ENCODE measurements at regions not wholly inside any gene's neighbourhood (a gene's known extent, or its start where the extent isn't known, plus 50 kb on each side); places are given as distances from the start of the nearest gene placed in this dataset.

DNA sequence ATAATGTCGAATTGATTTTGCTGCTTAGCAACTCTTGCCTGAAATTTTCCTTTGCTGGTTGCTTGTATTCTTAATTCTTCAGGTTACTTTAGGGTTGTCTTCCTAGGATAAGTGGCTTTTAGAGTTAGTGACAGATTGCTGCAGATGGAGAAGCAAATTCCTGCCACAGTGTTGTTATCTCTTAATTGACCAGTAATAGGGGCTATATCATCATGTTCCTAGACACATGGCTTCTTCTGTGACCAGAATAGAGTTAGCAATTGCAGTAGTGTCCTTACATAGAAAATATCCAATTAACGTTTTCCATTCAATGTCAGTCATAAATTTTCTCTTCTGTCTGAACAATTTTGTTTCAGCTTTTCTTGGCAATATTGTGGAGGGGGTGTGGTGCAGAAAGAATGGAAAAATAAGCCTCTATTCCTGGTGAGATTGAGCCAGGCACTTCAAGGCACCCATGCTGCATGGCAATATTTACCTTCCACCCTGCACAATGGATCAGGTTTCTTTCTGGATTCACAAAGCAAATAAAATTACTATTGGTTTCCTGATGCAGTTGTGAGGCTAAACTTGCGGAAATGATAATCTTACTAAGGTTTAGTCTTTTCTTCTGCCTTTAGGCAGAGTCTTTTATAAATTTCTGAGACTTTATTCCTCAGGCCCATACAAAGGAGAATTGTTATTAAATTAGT lies 1481.5 kb downstream of the EFNA5 start:
- DNase-seq (ENCODE audit: low spot score), result no peak
- H3K9me3 ChIP-seq (ENCODE audit: control insufficient read depth in 4 of 4, low read length in 3 of 4), result no peaks in the 10 kb centered on the region
- no peaks in the 10 kb centered on the region for H3K27me3 ChIP-seq (ENCODE audit: control insufficient read depth in 4 of 4, insufficient read depth in 4 of 4, low read length in 3 of 4)
- H3K4me1 ChIP-seq (ENCODE audit: control insufficient read depth in 4 of 4, insufficient read depth in 4 of 4, low read length in 3 of 4), result no peaks in the 10 kb centered on the region
- H3K9ac ChIP-seq (ENCODE audit: low read depth in 1 of 2, low read length in 2 of 2), result no peak overlapping the region
- H3K36me3 ChIP-seq (ENCODE audit: control insufficient read depth in 4 of 4, insufficient read depth in 3 of 4, low read depth in 1 of 4, low read length in 3 of 4), result no peaks in the 10 kb centered on the region
- no peak for TF ChIP-seq FOXA2 (IDR thresholded peaks at IDR 0.05)
- no peak for TF ChIP-seq RAD21 (IDR thresholded peaks at IDR 0.05)
- no peak for TF ChIP-seq JUND (IDR thresholded peaks at IDR 0.05)
- TF ChIP-seq HNF4A (conservative IDR thresholded peaks at IDR 0.05), result no peak
- no peak for TF ChIP-seq EGR1 (IDR thresholded peaks at IDR 0.05; ENCODE audit: low read depth in 2 of 2)
- no peak for TF ChIP-seq YY1 (IDR thresholded peaks at IDR 0.05)
- no peak for TF ChIP-seq REST (IDR thresholded peaks at IDR 0.05)
- TF ChIP-seq, protein P1, sequence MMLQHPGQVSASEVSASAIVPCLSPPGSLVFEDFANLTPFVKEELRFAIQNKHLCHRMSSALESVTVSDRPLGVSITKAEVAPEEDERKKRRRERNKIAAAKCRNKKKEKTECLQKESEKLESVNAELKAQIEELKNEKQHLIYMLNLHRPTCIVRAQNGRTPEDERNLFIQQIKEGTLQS (IDR thresholded peaks at IDR 0.05), result no peak
- TF ChIP-seq CTCF (IDR thresholded peaks at IDR 0.05; ENCODE audit: low read depth, low read length, missing input control), result no peak
- no peak for TF ChIP-seq GABPA (IDR thresholded peaks at IDR 0.05 in 1 of 2, conservative IDR thresholded peaks at IDR 0.05 in 1 of 2)
- no peak for TF ChIP-seq FOXA1 (IDR thresholded peaks at IDR 0.05)
- TF ChIP-seq TAF1 (conservative IDR thresholded peaks at IDR 0.05), result no peak
- 66% methylated on average over 3 of the region's 3 CpGs for WGBS
- no peak overlapping the region for H3K27ac ChIP-seq (ENCODE audit: low read depth in 1 of 2, low read length in 2 of 2)
- no peak overlapping the region for H3K4me3 ChIP-seq (ENCODE audit: low read depth in 1 of 3, low read length in 3 of 3)

- H3K27ac ChIP-seq (ENCODE audit: low read depth in 1 of 2, low read length in 2 of 2), result no peak overlapping the region
- H3K4me1 ChIP-seq (ENCODE audit: control insufficient read depth in 4 of 4, insufficient read depth in 4 of 4, low read length in 3 of 4), result no peaks in the 10 kb centered on the region
- H3K9ac ChIP-seq (ENCODE audit: low read depth in 1 of 2, low read length in 2 of 2), result no peak overlapping the region
- 73% methylated on average over 3 of the region's 3 CpGs for WGBS
- no peak overlapping the region for H3K4me3 ChIP-seq (ENCODE audit: low read depth in 1 of 3, low read length in 3 of 3)
- H3K27me3 ChIP-seq (ENCODE audit: control insufficient read depth in 4 of 4, insufficient read depth in 4 of 4, low read length in 3 of 4), result no peaks in the 10 kb centered on the region
- DNase-seq (ENCODE audit: low spot score), result no peak
- no peaks in the 10 kb centered on the region for H3K9me3 ChIP-seq (ENCODE audit: control insufficient read depth in 4 of 4, low read length in 3 of 4)
- no peaks in the 10 kb centered on the region for H3K36me3 ChIP-seq (ENCODE audit: control insufficient read depth in 4 of 4, insufficient read depth in 3 of 4, low read depth in 1 of 4, low read length in 3 of 4)
- TF ChIP-seq, protein P1 (IDR thresholded peaks at IDR 0.05), result no peak
- TF ChIP-seq REST (IDR thresholded peaks at IDR 0.05) (no peak), HNF4G (IDR thresholded peaks at IDR 0.05) (no peak), JUND (IDR thresholded peaks at IDR 0.05) (no peak), RAD21 (IDR thresholded peaks at IDR 0.05) (no peak), CTCF (IDR thresholded peaks at IDR 0.05; ENCODE audit: low read depth, low read length, missing input control) (no peak), FOXA2 (IDR thresholded peaks at IDR 0.05) (no peak), TAF1 (conservative IDR thresholded peaks at IDR 0.05) (no peak), RXRA (IDR thresholded peaks at IDR 0.05) (no peak), HNF4A (conservative IDR thresholded peaks at IDR 0.05) (no peak), YY1 (IDR thresholded peaks at IDR 0.05) (no peak), SP1 (IDR thresholded peaks at IDR 0.05) (no peak)
- TF ChIP-seq, protein P2, sequence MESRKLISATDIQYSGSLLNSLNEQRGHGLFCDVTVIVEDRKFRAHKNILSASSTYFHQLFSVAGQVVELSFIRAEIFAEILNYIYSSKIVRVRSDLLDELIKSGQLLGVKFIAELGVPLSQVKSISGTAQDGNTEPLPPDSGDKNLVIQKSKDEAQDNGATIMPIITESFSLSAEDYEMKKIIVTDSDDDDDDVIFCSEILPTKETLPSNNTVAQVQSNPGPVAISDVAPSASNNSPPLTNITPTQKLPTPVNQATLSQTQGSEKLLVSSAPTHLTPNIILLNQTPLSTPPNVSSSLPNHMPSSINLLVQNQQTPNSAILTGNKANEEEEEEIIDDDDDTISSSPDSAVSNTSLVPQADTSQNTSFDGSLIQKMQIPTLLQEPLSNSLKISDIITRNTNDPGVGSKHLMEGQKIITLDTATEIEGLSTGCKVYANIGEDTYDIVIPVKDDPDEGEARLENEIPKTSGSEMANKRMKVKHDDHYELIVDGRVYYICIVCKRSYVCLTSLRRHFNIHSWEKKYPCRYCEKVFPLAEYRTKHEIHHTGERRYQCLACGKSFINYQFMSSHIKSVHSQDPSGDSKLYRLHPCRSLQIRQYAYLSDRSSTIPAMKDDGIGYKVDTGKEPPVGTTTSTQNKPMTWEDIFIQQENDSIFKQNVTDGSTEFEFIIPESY (IDR thresholded peaks at IDR 0.05), result no peak
Observed at GRCh38 chr5:106185661-106186081, 1485.1 kb downstream of the EFNA5 start.

All from liver (tissue), 8 donors.